Right ventricle myocardium superior (tissue), 1 donor: ENCODE measurements at regions not wholly inside any gene's neighbourhood (a gene's known extent, or its start where the extent isn't known, plus 50 kb on each side); places are given as distances from the start of the nearest gene placed in this dataset.
"Not testable (repeated sequence)": the region's sequence is repeated elsewhere in the genome, so short reads cannot be mapped to it uniquely, and the experiment has no call there.

ENCODE experiments used
- ATAC-seq: fragments of 200-7000 bp; cut with Tn5 transposase; one replicate; pipeline ENCODE4 v1.9.1; 2020; ENCODE audit warnings: mild to moderate bottlenecking; ENCODE audit not compliant: poor library complexity
- DNase-seq: peaks from one replicate; pipeline ENCODE4 v3.0.0-alpha.2; 2020
- intact Hi-C: fragments of 100-400 bp; cut with DNase I; formaldehyde crosslinking; loops from one replicate; pipeline ENCODE4 v1.11.2; 2022
- donor health status: DM: no; HTN: yes; CAD: no; lungs with severe emphysema.

DNA sequence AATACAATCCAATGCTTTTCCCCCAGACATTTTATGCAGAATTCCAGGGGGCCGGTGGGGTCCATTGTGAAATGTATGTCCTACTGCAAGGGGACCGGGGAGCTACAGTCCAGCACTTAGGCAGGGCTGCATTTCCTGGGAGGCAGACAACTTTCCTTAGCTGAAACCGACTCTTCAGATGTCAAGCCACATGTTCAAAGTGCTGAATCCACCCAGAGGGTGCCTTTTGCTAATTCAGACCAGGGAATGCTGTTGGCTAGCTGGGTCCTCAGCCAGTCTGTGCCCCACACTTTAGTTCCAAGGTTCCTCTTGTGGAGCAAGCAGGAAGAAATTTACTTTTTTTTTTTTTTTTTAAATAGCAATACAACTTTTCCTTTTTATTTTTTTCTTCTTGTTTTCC lies 219.5 kb upstream of the LRTM1 start:
- DNase-seq (no peak), ATAC-seq (no peak)
- intact Hi-C loops: no loop called here

- intact Hi-C loops: no loop called here
- ATAC-seq (no peak), DNase-seq (no peak)
Observed at GRCh38 chr3:55146216-55146615, 218.4 kb upstream of the LRTM1 start.

GRCh38 chr3:55144015-55144673 lies 216.3 kb upstream of the LRTM1 start:
- DNase-seq (no peak), ATAC-seq (no peak)
- intact Hi-C loops: no loop called here

DNA sequence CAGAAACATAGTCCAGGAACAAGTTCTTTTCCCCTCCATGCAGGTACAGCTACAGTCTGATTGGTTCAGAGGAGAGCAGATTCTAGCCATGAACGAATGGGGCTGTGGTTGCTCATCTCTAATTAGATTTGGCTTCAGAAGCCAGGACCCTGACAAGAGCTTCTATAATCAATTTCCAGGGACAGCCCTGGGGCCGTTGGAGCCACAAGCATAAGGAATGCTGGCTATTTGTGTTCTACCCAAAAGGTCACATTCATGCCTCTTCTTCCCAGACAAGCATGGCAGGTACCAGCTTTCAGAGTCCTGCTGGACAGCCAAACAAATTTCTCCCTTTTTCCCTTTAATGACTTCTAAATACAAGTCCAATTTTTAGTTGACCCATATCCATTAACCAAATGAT lies 215.5 kb upstream of the LRTM1 start:
- ATAC-seq (no peak), DNase-seq (no peak)

GRCh38 chr3:55136291-55136690 lies 208.4 kb upstream of the LRTM1 start:
- intact Hi-C loops, ATAC-seq: not testable (repeated sequence)

More for the DNA sequence above, 215.5 kb upstream of the LRTM1 start:
- intact Hi-C loops: no loop called here

GRCh38 chr3:55128225-55128823 lies 200.5 kb upstream of the LRTM1 start:
- no peak for DNase-seq
- intact Hi-C loops: no loop called here
- no peak for ATAC-seq

More at GRCh38 chr3:55136291-55136690, 208.4 kb upstream of the LRTM1 start:
- DNase-seq: not testable (repeated sequence)

GRCh38 chr3:55127565-55127964 lies 199.7 kb upstream of the LRTM1 start:
- no peak for ATAC-seq
- intact Hi-C loops: no loop called here

DNA sequence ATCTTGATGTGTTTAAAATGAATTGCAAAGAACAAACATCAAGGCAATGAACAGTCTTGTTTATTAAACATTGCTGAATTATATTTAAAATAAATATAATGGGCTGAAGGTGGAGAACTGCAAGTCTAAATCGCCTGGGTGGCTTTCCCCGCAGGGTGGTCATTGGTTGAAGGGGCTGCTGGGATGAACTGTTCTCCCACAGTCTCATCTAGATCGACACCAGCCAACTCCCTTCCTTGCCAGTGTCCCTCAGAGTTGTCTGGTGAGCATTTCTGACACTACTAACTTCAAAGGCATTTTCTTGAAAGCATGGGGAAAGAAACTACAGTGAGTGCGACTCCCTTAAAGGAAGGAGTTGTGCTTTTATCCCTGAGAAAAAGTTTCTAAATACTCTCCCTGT lies 196.5 kb upstream of the LRTM1 start:
- intact Hi-C loops: no loop called here
- DNase-seq (no peak), ATAC-seq (no peak)

More at GRCh38 chr3:55127565-55127964, 199.7 kb upstream of the LRTM1 start:
- DNase-seq: no peak
